ENCODE measurements at regions not wholly inside any gene's neighbourhood (a gene's known extent, or its start where the extent isn't known, plus 50 kb on each side); places are given as distances from the start of the nearest gene placed in this dataset.

- no peak for DNase-seq (ENCODE audit: low spot score)
Observed at GRCh38 chr5:60185231-60186099, 291.9 kb upstream of the PDE4D start.

DNA sequence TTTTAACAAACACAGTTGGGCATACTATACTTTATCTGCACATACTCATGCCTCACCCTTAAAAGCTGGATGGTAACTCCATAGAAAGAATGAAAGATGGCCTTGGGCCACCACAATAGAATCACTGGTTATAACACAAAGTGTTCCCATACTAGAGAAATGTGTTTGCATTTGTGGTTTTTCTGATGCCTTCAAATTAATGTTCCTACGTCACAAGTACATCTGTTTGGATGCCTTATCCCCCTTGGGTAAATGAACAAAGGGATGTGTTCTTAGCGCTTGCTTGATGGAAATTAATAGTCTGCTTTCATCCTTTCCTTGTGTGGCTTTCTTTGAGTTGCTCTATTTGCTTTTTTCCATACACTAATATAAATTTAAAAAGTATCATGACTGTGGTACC, 291.1 kb upstream of the PDE4D start:
- DNase-seq (ENCODE audit: low spot score): no peak

DNA sequence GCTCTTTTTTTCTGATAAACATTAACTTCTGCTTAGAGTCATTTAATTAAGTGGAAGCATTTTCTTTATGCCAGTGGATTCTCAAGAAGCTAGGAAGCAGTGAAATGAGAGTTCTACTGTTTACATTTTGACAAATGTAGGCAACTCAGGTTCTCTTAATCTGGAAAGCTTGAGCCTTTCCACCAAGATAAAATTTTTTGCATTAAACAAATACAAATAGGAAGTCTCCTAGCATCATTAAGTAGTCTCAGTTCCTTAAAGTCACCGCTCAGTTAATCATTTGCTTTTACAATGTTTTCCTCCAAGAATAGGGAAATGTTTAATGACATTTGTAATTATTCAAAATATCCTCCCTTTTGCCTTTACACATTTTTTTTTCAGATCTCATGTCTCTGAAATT, 290.4 kb upstream of the PDE4D start:
- DNase-seq (ENCODE audit: low spot score): no peak

- no peak for DNase-seq (ENCODE audit: low spot score)
Observed at GRCh38 chr5:60178101-60178500, 284.6 kb upstream of the PDE4D start.

DNA sequence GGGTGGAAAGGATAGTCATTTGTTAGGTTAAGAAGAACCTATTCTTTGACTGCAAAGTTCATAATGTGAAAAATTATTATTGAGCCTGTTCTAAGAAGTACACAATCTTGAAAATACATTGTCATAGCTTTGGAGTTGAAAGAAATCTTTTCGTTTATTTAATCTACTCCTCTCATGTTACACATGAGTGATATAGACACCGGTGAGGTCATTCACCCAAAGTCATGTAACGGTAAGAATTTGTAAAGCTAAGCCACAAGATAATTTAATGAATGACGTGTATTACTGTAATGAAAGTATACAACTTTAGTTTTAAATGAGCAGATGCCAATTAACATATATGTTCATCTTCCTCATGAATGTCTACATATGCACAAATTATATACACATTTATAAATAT, 284.1 kb upstream of the PDE4D start:
- DNase-seq (ENCODE audit: low spot score): no peak

- DNase-seq (ENCODE audit: low spot score): no peak
Observed at GRCh38 chr5:60173667-60174066, 280.1 kb upstream of the PDE4D start.

- DNase-seq (ENCODE audit: low spot score): no peak
Observed at GRCh38 chr5:60163762-60164161, 270.2 kb upstream of the PDE4D start.

DNA sequence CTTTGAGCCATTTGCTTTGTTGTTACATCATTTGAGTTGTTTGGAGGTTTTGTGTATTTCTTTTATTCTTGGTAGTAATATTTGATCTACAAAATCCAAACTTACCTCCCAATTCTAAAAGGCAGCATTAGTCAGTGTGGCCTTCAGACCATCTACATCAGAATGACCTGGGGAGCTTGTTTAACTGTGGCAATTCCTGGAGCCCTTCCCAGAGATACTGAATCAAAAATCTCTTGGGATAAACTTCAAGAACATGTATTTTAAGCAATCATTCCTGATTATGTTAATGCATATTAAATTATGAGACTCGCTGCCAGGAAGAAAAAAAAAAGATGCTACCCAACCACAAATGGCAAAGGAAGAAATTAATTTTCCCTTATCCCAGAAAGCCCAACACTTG, 268.9 kb upstream of the PDE4D start:
- no peak for DNase-seq (ENCODE audit: low spot score)

DNA sequence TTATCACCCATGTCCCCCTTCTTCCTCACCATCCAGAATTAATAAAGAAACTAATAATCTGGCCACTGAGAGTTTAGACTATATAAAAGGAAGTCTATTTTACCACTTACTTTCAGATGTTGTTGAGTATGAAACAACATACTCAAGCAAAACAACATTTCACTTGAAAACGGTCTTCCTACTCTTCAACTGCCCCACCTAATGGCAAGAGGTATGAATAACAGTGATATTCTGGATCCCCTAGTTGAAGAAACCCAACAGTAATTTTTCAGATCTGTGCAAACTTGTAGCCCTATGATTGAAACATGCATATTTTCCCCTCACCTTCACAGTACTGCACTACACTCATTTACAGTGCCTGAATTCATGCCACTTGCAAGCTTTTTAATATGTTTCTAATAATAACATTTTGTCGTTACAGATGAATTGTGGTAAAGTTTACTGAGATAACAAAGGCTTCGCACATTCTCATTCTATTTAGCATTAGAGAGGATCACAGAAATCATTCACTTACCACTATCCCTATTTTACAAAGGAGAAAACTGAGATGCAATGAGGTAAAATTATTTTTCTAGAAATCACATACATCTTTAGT, 267.9 kb upstream of the PDE4D start:
- no peak for DNase-seq (ENCODE audit: low spot score)

GRCh38 chr5:60149081-60149480, 255.6 kb upstream of the PDE4D start:
- no peak for DNase-seq (ENCODE audit: low spot score)

GRCh38 chr5:60148366-60148765, 254.8 kb upstream of the PDE4D start:
- no peak for DNase-seq (ENCODE audit: low spot score)

- no peak for DNase-seq (ENCODE audit: low spot score)
Observed at GRCh38 chr5:60147791-60148190, 254.3 kb upstream of the PDE4D start.

DNA sequence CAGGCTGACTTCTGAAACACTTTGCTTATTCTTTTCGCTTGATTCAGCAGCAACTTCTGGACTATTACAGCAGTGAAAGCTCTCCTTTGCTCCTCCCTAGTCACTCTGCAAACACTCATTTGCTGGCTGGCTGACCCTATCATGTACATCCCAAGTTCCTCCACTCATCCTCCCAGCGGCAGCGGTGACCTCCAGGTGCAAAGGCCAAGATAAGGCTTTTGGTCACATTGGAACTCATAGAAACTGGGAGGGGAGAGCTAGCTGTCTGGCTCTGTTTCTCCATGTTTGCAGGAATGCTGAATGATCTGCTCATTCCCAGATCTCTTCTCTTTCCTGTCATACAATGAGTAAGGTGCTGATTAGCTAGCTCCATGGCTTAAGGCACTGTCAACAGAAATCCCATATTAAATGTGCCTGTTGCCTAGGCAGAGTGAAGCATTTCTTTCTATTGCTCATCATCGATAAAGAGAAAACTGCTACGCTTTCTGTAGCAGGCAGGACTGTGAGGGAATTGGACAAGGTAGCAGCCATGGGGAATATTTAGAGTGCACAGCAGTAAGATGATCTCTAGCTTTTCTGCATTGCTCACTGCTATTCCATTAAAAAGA, 250.5 kb upstream of the PDE4D start:
- DNase-seq (ENCODE audit: low spot score): no peak

DNA sequence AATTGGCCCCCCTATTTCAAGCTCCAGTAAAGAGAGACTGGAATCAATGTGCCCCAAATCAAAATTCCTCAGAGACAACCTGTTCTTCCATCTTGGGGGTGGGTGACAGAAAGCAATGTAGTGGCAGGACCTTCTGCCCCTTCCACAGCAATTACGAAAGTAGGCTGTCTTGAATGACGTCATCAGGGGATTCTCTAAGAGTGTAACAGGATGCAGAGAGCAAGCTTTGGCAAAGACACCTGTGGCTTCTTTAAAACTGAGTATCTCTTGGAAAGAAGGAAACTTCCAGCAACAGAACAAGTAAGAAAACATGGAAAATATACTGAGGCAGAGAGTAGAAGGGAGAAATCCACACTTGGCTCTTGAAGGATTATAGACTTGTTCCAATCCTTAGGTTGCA, 247.6 kb upstream of the PDE4D start:
- no peak for DNase-seq (ENCODE audit: low spot score)

- no peak for DNase-seq (ENCODE audit: low spot score)
Observed at GRCh38 chr5:60136841-60137240, 243.3 kb upstream of the PDE4D start.

GRCh38 chr5:60131504-60131903, 238.0 kb upstream of the PDE4D start:
- DNase-seq (ENCODE audit: low spot score): no peak

- no peak for DNase-seq (ENCODE audit: low spot score)
Observed at GRCh38 chr5:60125636-60126035, 232.1 kb upstream of the PDE4D start.

DNA sequence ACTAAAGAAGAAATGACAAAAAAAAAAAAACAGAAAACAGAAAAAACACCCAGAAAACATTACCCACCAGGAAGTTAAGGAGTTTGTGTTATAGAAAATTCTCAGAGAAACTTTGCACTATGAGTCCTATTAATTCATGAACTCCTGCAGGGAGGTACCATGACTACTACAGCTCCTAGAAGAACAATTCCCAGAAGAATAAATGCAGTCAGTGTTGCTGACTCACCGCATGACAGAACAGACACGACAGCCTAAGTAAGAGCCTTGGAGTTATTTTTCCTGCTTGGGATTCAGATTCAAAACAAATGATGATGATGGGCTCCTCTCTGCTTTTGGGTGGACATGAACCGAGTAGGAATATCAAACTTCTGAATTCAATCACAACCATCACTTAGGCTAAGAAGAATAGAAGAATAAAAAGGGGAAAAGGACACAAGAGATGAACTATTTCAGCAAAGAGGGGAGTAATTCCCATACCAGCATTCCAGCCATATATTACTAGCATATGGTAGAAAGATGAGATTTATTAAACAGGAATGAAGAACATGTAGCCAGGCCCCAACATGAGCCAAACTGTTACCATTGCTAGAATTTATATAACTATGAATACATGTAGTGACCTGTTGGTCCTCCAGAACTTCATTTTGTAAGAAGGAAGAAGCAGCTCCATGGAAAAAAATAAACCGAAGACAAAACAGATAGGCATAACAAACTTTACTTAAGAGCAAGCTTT, 209.6 kb upstream of the PDE4D start:
- no peak for DNase-seq (ENCODE audit: low spot score)

DNA sequence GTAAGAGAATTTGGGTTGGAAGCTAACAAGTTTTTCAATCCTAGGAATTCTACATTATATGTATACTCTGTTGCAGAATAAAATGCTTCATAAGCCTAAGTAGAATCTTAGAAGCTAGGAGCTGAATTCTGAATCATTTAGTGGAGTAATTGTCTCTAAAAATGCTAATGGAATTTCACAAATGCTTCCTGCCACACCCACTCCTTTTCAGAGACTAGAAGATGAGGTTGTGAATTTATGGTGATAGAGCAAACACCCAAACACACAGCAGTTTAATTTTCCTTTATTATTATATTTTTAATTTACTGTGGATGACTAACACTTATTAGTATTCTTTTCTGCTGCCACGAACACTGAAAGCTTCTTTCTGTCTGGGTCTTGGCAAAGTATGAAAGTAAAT, 208.0 kb upstream of the PDE4D start:
- no peak for DNase-seq (ENCODE audit: low spot score)

GRCh38 chr5:60092671-60093422, 199.3 kb upstream of the PDE4D start:
- DNase-seq (ENCODE audit: low spot score): no peak

DNA sequence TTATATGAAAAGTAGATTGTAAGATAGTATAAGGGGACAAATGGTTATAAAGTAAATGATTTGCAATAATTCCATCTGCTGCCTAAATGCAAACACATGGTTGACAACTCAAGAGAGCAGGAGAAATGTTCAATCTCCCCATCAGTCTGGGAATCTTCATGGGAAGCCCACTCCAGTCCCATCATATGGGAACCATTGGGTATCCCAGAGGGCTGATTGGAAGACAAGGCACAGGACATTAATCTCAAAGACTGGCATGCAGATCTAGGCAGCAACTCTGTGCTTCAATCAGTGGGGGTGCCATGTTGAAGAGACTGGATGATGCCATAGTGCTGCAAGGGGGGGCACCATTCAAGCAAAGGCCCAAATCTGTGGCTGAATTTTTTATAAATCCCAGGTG, 193.1 kb upstream of the PDE4D start:
- DNase-seq (ENCODE audit: low spot score): no peak

- DNase-seq (ENCODE audit: low spot score): no peak
Observed at GRCh38 chr5:60084226-60084625, 190.7 kb upstream of the PDE4D start.

All from ureter (tissue), 1 donor.